Esophagus mucosa (tissue), 1 donor: ENCODE measurements at regions not wholly inside any gene's neighbourhood (a gene's known extent, or its start where the extent isn't known, plus 50 kb on each side); places are given as distances from the start of the nearest gene placed in this dataset.
"Not testable (repeated sequence)": the region's sequence is repeated elsewhere in the genome, so short reads cannot be mapped to it uniquely, and the experiment has no call there.

Source experiments
- ATAC-seq: fragments of 200-7000 bp; cut with Tn5 transposase; one replicate; pipeline ENCODE4 v1.9.1; 2020
- donor health status: DM: yes; HTN: yes; CAD: no.

- no peak for ATAC-seq
These were observed 504.1 kb downstream of the NTRK3 start for GRCh38 chr15:87752250-87752951.

GRCh38 chr15:87748483-87748882 is 508.1 kb downstream of the NTRK3 start:
- ATAC-seq = no peak

GRCh38 chr15:87747087-87747486 is 509.5 kb downstream of the NTRK3 start:
- ATAC-seq = no peak

GRCh38 chr15:87746333-87746732 is 510.2 kb downstream of the NTRK3 start:
- no peak for ATAC-seq

GRCh38 chr15:87744815-87745214 is 511.7 kb downstream of the NTRK3 start:
- ATAC-seq = no peak

- ATAC-seq = no peak
These were observed 513.0 kb downstream of the NTRK3 start for GRCh38 chr15:87743562-87743961.

- no peak for ATAC-seq
These were observed 515.2 kb downstream of the NTRK3 start for GRCh38 chr15:87741350-87741749.

- no peak for ATAC-seq
These were observed 515.7 kb downstream of the NTRK3 start for GRCh38 chr15:87740655-87741344.

- ATAC-seq = no peak
These were observed 516.7 kb downstream of the NTRK3 start for GRCh38 chr15:87739866-87740265.

GRCh38 chr15:87739081-87739480 is 517.5 kb downstream of the NTRK3 start:
- no peak for ATAC-seq

- ATAC-seq = not testable (repeated sequence)
These were observed 519.1 kb downstream of the NTRK3 start for GRCh38 chr15:87737460-87737859.

GRCh38 chr15:87736891-87737389 is 519.6 kb downstream of the NTRK3 start:
- ATAC-seq = no peak

- ATAC-seq = no peak
These were observed 520.1 kb downstream of the NTRK3 start for GRCh38 chr15:87736401-87736800.

- ATAC-seq = no peak
These were observed 521.0 kb downstream of the NTRK3 start for GRCh38 chr15:87735522-87735921.

- ATAC-seq = no peak
These were observed 521.8 kb downstream of the NTRK3 start for GRCh38 chr15:87734571-87735373.

- ATAC-seq = no peak
These were observed 522.6 kb downstream of the NTRK3 start for GRCh38 chr15:87733977-87734376.

GRCh38 chr15:87733541-87733941 is 523.0 kb downstream of the NTRK3 start:
- no peak for ATAC-seq

- no peak for ATAC-seq
These were observed 523.6 kb downstream of the NTRK3 start for GRCh38 chr15:87732976-87733375.

GRCh38 chr15:87731630-87732029 is 524.9 kb downstream of the NTRK3 start:
- ATAC-seq = no peak

GRCh38 chr15:87730706-87731105 is 525.8 kb downstream of the NTRK3 start:
- no peak for ATAC-seq

- no peak for ATAC-seq
These were observed 527.5 kb downstream of the NTRK3 start for GRCh38 chr15:87728998-87729397.

- ATAC-seq = no peak
These were observed 529.5 kb downstream of the NTRK3 start for GRCh38 chr15:87727073-87727472.

- ATAC-seq = no peak
These were observed 532.2 kb downstream of the NTRK3 start for GRCh38 chr15:87724330-87724729.
